Mucosa of gallbladder (tissue), 1 donor: ENCODE measurements at regions not wholly inside any gene's neighbourhood (a gene's known extent, or its start where the extent isn't known, plus 50 kb on each side); places are given as distances from the start of the nearest gene placed in this dataset.

Experiments
- DNase-seq: peaks from one replicate; pipeline ENCODE4 v3.0.0-alpha.2; 2020; ENCODE audit warnings: low spot score
- donor health status: DM: no; HTN: no; CAD: no.

GRCh38 chr13:22423261-22423660 lies 752.4 kb downstream of the FGF9 start:
- no peak for DNase-seq

DNA sequence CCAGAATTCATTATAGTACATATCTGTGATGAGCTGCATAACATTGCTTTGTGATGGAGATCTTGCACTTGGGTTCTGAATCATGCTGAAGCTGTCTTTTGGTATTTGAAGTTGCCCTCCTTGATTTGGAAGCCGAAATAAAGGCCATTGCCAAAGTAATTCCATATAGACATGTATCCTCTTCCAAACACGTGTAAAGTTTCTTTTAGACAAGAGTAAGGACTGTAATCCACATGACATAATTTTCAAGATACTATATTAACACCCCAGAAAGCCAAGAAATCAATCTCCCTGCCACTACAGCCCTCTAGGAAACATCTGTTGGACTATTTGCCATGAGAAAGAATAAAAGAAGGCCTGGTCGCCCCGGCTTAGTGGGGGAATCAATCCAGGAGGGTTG lies 754.2 kb downstream of the FGF9 start:
- DNase-seq, result no peak

DNA sequence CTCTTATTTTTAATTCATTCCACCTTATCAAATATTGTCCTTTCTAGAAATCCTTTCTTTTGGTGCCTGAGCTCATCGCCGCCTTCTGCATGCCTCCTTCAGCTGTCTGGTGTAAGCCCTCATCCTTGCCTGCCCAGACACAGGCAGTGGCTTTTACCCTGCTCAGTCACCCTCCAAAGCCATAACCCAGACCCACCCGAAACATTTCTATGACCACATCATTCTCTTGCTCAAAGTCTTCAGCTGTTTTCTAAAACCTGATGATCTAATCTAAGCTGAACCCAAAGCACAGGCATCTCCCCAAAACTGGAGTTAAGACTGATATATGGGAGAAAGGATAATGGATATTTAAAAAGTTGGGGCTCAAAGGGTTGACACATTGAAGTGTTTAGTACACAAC lies 753.7 kb upstream of the SGCG start:
- DNase-seq, result no peak

- DNase-seq, result no peak
These were observed 753.0 kb upstream of the SGCG start for GRCh38 chr13:22427783-22428182.

- DNase-seq, result peak; percentile 16
These were observed 752.5 kb upstream of the SGCG start for GRCh38 chr13:22428188-22428828.

DNA sequence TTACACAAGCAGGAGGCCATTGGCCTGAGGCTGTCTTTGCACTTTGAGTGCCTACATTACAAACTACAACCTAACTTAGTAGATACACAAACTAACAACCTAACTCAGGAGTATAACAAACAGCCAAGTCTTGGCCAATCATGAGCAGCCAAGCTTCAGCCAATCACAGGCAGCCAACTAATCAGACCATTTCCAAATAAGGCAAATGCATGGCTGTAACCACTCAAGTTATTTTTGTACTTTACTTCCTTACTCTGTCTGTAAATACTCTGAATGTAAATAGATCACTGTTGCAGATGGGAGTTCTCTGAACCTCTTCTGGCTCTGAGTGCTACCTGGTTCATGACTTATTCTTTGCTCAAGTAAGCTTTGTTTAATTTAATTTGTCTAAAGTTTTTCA lies 748.1 kb upstream of the SGCG start:
- DNase-seq, result no peak

DNA sequence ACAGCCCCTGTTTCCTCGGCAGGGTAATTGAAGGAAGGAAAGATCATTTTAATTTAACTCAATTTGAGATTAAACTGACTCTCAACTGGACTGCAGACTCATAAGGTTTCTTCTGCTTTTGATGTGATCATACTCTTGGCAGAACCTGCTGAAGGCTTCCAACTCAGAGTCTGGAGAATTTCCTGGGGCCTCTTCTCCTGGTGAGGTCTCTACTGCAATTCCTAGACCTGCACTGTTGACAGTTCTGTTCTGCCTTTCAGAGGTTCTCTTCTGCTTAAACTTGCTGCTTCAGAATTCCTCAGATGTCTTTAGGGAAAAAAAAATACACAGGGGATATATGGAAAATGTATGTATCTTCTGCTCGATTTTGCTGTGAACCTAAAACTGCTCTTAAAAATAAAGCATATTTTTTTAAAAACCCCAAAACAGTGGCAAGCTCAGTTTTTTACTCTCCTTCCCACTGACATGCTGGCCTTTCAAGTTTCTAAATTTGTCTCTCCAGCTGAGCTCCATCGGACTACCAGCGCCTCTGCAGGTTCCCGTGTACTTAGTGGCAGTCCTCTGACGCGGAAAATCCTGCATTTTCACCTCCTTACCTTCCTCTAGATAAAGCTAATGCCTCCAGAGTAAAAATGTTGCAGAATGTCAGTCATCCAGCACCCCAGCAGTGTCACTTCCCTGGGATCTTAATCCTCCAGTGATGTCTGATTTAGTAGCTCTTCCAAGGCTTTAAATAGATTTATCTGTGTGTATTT lies 733.5 kb upstream of the SGCG start:
- no peak for DNase-seq

- DNase-seq, result no peak
These were observed 731.5 kb upstream of the SGCG start for GRCh38 chr13:22449251-22449650.

DNA sequence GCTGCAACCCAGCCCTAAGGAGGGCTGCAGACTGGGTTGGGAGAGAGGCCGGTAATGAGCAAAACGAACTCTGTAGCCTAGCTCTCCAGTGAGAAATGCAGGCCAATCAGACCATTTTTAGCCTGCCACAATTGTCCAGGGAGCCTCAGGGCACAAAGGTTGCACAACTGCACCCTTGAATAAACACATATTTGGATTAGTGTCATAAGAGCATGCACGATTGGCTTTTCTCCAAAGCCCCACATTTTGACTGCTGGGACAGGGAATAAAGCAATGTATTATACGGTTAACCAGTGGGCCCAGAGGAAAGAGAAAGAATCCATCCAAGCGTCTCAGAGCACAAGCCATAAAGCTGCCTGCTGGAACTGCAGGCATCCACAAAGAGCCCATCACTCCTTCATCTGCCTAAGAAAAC lies 729.4 kb upstream of the SGCG start:
- DNase-seq, result no peak

GRCh38 chr13:22454586-22454985 lies 726.2 kb upstream of the SGCG start:
- DNase-seq, result no peak

GRCh38 chr13:22455036-22455435 lies 725.7 kb upstream of the SGCG start:
- DNase-seq, result no peak

DNA sequence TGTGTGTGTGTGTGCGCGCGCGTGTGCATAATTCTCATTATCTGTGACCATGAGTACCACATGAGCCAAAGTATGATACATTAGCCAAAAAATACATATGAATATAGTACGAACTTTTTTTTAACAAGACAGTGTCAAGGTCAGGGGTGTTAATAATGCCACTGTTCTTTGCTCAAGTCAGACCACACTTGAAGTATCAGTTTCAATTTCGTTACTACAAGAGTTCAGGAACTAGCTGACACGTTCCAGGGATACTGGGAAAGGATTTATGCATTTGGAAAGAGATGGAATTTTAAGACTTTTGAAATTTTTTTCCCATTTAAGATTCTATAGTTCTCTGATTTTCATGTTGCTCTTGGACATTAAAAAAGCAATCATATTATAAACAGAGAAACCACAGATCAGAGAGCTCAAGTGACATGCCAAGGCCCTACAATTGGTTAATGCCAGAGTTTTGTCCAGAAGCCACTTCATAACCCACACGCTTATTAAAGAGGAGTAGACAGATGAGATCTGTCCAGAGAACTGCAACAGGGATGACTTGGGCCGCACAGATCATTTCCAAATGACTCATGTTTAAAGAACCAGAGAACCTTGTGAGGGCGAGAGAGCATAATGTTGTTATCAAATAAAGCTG lies 718.8 kb upstream of the SGCG start:
- DNase-seq, result no peak

GRCh38 chr13:22463089-22463488 lies 717.7 kb upstream of the SGCG start:
- no peak for DNase-seq

GRCh38 chr13:22468045-22468444 lies 712.7 kb upstream of the SGCG start:
- DNase-seq, result no peak

GRCh38 chr13:22468824-22469223 lies 712.0 kb upstream of the SGCG start:
- no peak for DNase-seq

DNA sequence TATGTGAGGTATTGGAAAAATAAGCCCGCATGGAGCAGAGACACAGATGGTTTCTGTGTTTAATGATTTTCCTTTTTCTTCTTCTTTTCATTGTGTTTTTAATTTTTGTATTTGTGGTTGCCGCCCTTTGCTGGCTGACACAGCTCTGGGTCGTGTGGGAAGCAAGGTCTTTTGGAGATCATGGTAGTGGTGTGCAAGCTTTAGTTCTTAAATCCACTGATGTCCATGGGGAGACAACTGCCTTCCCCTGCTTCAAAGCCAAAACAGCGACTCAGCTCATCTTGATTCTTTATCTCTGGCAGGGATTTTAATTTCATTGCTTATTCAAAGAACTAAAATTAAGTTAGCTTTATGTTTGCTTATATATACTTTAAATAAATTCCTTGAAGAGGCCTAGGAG lies 711.3 kb upstream of the SGCG start:
- DNase-seq, result no peak

DNA sequence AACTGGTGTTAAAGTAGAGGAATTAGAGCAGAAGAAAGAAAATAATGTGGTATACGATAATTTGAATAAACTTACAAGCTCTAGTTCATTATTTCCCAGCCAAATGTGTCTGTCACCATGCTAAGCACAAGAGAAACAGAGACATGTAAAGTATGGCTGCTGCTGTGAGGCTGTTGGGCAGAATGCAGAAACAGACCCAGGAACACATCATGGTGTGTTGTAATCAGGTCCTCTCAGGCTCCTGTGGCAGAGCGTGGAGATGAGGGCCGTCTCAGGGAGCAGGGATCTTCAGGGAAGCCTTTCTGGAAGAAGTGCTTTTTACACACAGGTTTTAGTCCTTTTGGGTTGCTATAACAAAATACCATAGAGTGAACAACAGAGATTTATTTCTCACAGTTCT lies 710.7 kb upstream of the SGCG start:
- no peak for DNase-seq

GRCh38 chr13:22482496-22483000 lies 698.2 kb upstream of the SGCG start:
- DNase-seq, result no peak

GRCh38 chr13:22483276-22483675 lies 697.5 kb upstream of the SGCG start:
- DNase-seq, result no peak

- no peak for DNase-seq
These were observed 694.3 kb upstream of the SGCG start for GRCh38 chr13:22486490-22486889.

DNA sequence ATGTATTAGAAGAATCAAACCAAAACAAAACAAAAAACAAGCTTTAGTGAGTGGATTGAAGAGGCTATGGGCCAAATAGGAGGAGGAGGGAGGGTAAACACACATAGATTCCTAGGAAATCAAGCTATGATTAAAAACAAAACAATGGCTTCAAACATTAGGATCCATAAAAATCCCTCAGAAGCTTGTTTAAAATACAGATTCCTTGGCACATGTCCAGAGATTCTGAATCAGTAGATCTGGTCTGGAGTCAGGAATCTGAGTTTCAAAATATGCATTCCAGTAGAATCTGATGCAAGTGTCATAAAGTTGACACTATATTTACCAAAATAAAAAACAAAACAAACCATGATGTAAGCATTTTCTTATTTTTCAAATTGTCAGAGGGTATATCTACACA lies 692.8 kb upstream of the SGCG start:
- DNase-seq, result no peak

DNA sequence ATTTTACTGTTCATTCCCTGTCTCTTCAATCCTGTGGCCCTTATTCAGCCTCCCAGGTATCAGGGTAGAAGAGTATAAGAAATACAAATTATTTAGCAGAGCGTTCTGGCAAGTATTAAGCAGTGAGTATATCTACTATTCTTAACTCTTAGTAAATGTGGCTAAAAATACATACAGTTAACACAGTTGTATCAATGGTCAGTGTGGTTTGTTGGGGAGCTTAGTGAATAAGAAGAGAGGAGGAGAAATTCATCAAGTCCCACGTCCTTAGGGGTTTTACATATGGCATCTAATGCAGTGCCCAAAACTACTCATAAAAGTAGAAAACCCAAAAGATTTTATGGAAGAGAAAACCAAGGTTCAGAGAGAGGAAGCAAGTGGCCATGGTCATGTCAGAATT lies 691.0 kb upstream of the SGCG start:
- no peak for DNase-seq

GRCh38 chr13:22495819-22496218 lies 685.0 kb upstream of the SGCG start:
- no peak for DNase-seq
